ENCODE measurements at regions not wholly inside any gene's neighbourhood (a gene's known extent, or its start where the extent isn't known, plus 50 kb on each side); places are given as distances from the start of the nearest gene placed in this dataset.
A peak's percentile ranks its signal among the peaks of the same experiment; 100 is the strongest.

DNA sequence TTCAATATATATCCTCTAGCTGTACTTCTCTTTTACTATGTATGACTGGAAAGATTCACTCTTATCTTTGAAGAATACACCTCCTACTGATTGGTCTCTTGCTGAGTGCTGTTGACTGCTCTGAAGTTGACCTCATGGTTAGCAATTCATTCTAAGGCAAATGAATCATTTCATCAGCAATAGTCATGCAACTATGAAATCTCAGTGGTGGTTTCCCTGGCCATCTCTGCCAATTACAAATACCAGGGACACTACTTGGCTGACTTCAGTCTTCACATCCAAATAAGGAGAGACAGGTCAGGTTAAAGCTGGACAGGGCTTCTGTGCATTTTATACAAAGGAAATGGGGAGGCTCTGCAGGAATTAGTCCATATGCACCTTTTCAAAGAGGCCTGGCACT lies 333.5 kb upstream of the ACTBL2 start:
- H3K9ac ChIP-seq, result peak overlapping the region; percentile 33; the same call in 1 of the 2 replicates
- H3K4me2 ChIP-seq, result peak overlapping the region; percentile 18; the same call in 1 of the 2 replicates
- no peaks in the 10 kb centered on the region for H3K27me3 ChIP-seq (ENCODE audit: insufficient read depth)
- no peaks in the 10 kb centered on the region for H3K79me2 ChIP-seq (ENCODE audit: insufficient read depth)
- H3K36me3 ChIP-seq (replicated peaks in 1 of 2; ENCODE audit: control insufficient read depth in 1 of 2, insufficient read depth in 2 of 2, low read length in 1 of 2), result peaks cover 0 to 4% of the 10 kb centered on the region in 2 experiments
- H3K27ac ChIP-seq (ENCODE audit: low read depth in 2 of 2, low read length in 1 of 2), result peak overlapping the region; percentile 65 to 85
- H3K4me3 ChIP-seq (ENCODE audit: low read depth in 2 of 2, low read length in 1 of 2), result no peak overlapping the region
- no peak for DNase-seq
- CTCF ChIA-PET, result no interaction called here
- peaks cover 13% of the 10 kb centered on the region; the same call in 1 of the 2 replicates for H3K9me3 ChIP-seq
- H3K4me1 ChIP-seq (ENCODE audit: control insufficient read depth in 1 of 2, insufficient read depth in 2 of 2, low read depth in 1 of 2, low read length in 1 of 2), result peaks cover 0 to 22% of the 10 kb centered on the region in 2 experiments; a peak in 2 of 4 replicates
- H3K9me2 ChIP-seq, result no peaks in the 10 kb centered on the region
- H2AFZ ChIP-seq (ENCODE audit: low read depth), result no peak overlapping the region
- H3F3A ChIP-seq (replicated peaks; ENCODE audit: insufficient read depth), result peaks cover 33% of the 10 kb centered on the region
- POLR2A ChIA-PET, result no interaction called here
- no peaks in the 10 kb centered on the region for H4K20me1 ChIP-seq (ENCODE audit: insufficient read depth)
- TF ChIP-seq, protein P1, sequence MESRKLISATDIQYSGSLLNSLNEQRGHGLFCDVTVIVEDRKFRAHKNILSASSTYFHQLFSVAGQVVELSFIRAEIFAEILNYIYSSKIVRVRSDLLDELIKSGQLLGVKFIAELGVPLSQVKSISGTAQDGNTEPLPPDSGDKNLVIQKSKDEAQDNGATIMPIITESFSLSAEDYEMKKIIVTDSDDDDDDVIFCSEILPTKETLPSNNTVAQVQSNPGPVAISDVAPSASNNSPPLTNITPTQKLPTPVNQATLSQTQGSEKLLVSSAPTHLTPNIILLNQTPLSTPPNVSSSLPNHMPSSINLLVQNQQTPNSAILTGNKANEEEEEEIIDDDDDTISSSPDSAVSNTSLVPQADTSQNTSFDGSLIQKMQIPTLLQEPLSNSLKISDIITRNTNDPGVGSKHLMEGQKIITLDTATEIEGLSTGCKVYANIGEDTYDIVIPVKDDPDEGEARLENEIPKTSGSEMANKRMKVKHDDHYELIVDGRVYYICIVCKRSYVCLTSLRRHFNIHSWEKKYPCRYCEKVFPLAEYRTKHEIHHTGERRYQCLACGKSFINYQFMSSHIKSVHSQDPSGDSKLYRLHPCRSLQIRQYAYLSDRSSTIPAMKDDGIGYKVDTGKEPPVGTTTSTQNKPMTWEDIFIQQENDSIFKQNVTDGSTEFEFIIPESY (IDR thresholded peaks at IDR 0.05; ENCODE audit: borderline replicate concordance, low read depth), result peak; percentile 85
- TF ChIP-seq, protein P2, sequence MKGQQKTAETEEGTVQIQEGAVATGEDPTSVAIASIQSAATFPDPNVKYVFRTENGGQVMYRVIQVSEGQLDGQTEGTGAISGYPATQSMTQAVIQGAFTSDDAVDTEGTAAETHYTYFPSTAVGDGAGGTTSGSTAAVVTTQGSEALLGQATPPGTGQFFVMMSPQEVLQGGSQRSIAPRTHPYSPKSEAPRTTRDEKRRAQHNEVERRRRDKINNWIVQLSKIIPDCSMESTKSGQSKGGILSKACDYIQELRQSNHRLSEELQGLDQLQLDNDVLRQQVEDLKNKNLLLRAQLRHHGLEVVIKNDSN (IDR thresholded peaks at IDR 0.05; ENCODE audit: borderline replicate concordance, low read depth), result no peak
- TF ChIP-seq RCOR1 (IDR thresholded peaks at IDR 0.05; ENCODE audit: low read length) (no peak), ELF1 (IDR thresholded peaks at IDR 0.05) (peak; percentile 31; the same call in 1 of the 2 replicates), SMC3 (IDR thresholded peaks at IDR 0.05; ENCODE audit: low read depth, low read length) (no peak), MAX (IDR thresholded peaks at IDR 0.05; ENCODE audit: low read depth) (peak; percentile 68; the same call in 1 of the 2 replicates), EZH2phosphoT487 (IDR thresholded peaks at IDR 0.05; ENCODE audit: borderline replicate concordance, low read depth) (no peak), NRF1 (IDR thresholded peaks at IDR 0.05; ENCODE audit: low read depth, low read length) (no peak), IRF3 (IDR thresholded peaks at IDR 0.05; ENCODE audit: low read depth, low read length) (no peak), FOSL2 (IDR thresholded peaks at IDR 0.05; ENCODE audit: borderline replicate concordance, low read depth) (peak; percentile 96), GATA2 (CRISPR knock-in tag; IDR thresholded peaks at IDR 0.05) (no peak), RAD21 (IDR thresholded peaks at IDR 0.05; ENCODE audit: low read length) (no peak), RFX5 (IDR thresholded peaks at IDR 0.05; ENCODE audit: low read length) (no peak), MEF2A (IDR thresholded peaks at IDR 0.05; ENCODE audit: borderline replicate concordance, low read depth) (peak; percentile 85), YY1 (IDR thresholded peaks at IDR 0.05; ENCODE audit: low read depth) (no peak), REST (IDR thresholded peaks at IDR 0.05; ENCODE audit: low read depth, low read length) (peak; percentile 83), FOXJ3 (CRISPR knock-in tag; IDR thresholded peaks at IDR 0.05) (no peak), GABPA (IDR thresholded peaks at IDR 0.05; ENCODE audit: low read depth) (no peak), TEAD4 (IDR thresholded peaks at IDR 0.05; ENCODE audit: borderline replicate concordance, insufficient read depth) (peak; percentile 96), TCF12 (IDR thresholded peaks at IDR 0.05) (peak; percentile 97), MXI1 (IDR thresholded peaks at IDR 0.05; ENCODE audit: low read depth, low read length) (no peak)
- TF ChIP-seq, protein P3, sequence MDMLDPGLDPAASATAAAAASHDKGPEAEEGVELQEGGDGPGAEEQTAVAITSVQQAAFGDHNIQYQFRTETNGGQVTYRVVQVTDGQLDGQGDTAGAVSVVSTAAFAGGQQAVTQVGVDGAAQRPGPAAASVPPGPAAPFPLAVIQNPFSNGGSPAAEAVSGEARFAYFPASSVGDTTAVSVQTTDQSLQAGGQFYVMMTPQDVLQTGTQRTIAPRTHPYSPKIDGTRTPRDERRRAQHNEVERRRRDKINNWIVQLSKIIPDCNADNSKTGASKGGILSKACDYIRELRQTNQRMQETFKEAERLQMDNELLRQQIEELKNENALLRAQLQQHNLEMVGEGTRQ (IDR thresholded peaks at IDR 0.05; ENCODE audit: borderline replicate concordance, low read depth, low read length), result no peak
- TF ChIP-seq, protein P4, sequence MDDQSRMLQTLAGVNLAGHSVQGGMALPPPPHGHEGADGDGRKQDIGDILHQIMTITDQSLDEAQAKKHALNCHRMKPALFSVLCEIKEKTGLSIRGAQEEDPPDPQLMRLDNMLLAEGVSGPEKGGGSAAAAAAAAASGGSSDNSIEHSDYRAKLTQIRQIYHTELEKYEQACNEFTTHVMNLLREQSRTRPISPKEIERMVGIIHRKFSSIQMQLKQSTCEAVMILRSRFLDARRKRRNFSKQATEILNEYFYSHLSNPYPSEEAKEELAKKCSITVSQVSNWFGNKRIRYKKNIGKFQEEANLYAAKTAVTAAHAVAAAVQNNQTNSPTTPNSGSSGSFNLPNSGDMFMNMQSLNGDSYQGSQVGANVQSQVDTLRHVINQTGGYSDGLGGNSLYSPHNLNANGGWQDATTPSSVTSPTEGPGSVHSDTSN (IDR thresholded peaks at IDR 0.05), result peak; percentile 98
